Spleen (tissue), 11 donors: ENCODE measurements at regions not wholly inside any gene's neighbourhood (a gene's known extent, or its start where the extent isn't known, plus 50 kb on each side); places are given as distances from the start of the nearest gene placed in this dataset.

ENCODE experiments used
- DNase-seq: peaks from one replicate; pipeline ENCODE4 v3.0.0-alpha.2; 2020
- H3K27ac ChIP-seq, 8 donors: fragments of 200-600 bp; sonication (generic) in 7 of 8; 1 replicate in 4 of 8; 2 replicates in 4 of 8; pipeline versions ENCODE4 v1.5.0 to v1.8.0; 2016 to 2021; ENCODE audit warnings: inconsistent platforms in 4 of 8, mild to moderate bottlenecking in 4 of 8, moderate library complexity in 1 of 8
- H3K27me3 ChIP-seq, 7 donors: fragments of 200-600 bp; sonication (generic) in 6 of 7; replicated peaks in 1 of 7; 1 replicate in 4 of 7; 2 replicates in 3 of 7; pipeline versions ENCODE4 v1.5.0 to v1.8.0; 2016 to 2021; ENCODE audit warnings: inconsistent platforms in 3 of 7, mild to moderate bottlenecking in 1 of 7
- H3K36me3 ChIP-seq, 6 donors: fragments of 200-600 bp; sonication (generic) in 5 of 6; 1 replicate in 4 of 6; 2 replicates in 2 of 6; pipeline versions ENCODE4 v1.5.0 to v1.8.0; 2016 to 2021; ENCODE audit warnings: inconsistent platforms in 2 of 6
- H3K4me1 ChIP-seq, 6 donors: fragments of 200-600 bp; sonication (generic) in 5 of 6; 1 replicate in 3 of 6; 2 replicates in 3 of 6; pipeline versions ENCODE4 v1.5.0 to v1.8.0; 2016 to 2021; ENCODE audit warnings: inconsistent platforms in 3 of 6
- H3K4me3 ChIP-seq, 8 donors: fragments of 200-600 bp; sonication (generic) in 7 of 8; 1 replicate in 4 of 8; 2 replicates in 4 of 8; pipeline versions ENCODE4 v1.5.0 to v1.8.0; 2016 to 2021; ENCODE audit warnings: inconsistent platforms in 4 of 8, mild to moderate bottlenecking in 4 of 8, moderate library complexity in 2 of 8
- H3K9me3 ChIP-seq, 8 donors: fragments of 200-600 bp; sonication (generic) in 7 of 8; 1 replicate in 4 of 8; 2 replicates in 4 of 8; pipeline versions ENCODE4 v1.5.0 to v1.8.0; 2016 to 2021; ENCODE audit warnings: inconsistent platforms in 4 of 8
- CTCF ChIP-seq, 11 experiments: fragments of 200-600 bp in 7 of 11; fragments of 450-650 bp in 4 of 11; sonication (generic) in 4 of 11; IDR thresholded peaks in 8 of 11; conservative IDR thresholded peaks in 3 of 11; 1 replicate in 7 of 11; 2 replicates in 4 of 11; pipeline versions ENCODE4 v1.4.0 to v1.8.0; 2016 to 2021; ENCODE audit warnings: antibody characterized with exemption in 11 of 11, inconsistent platforms in 4 of 11, mild to moderate bottlenecking in 1 of 11
- POLR2A ChIP-seq, 3 donors: fragments of 450-650 bp; IDR thresholded peaks; one replicate each; pipeline ENCODE4 v1.5.1; 2017; ENCODE audit warnings: antibody characterized with exemption in 3 of 3, mild to moderate bottlenecking in 1 of 3
- POLR2AphosphoS5 ChIP-seq, 3 donors: sonication (generic); formaldehyde crosslinking; IDR thresholded peaks; one replicate each; pipeline ENCODE4 v1.5.1; 2017; ENCODE audit warnings: antibody characterized with exemption in 3 of 3
- WGBS, 5 donors: extraction: QIAGEN DNeasy Blood & Tissue Kit in 3 of 5; methylation state at CpG; one replicate each; pipeline versions ENCODE4 v1.1.5 to v1.1.7; 2013 to 2018; 5-methylcytosine and 5-hydroxymethylcytosine counted together
- intact Hi-C: fragments of 100-400 bp; cut with DNase I; formaldehyde crosslinking; loops from one replicate; pipeline ENCODE4 v1.15.0; 2023; ENCODE audit warnings: low total_unique reads
- donor health status: healthy with polysubstance abuse.
- donor health status: DM: no; HTN: no; CAD: no; lungs with moderate emphysema.
- donor health status: DM: no; HTN: no; CAD: no.
- donor health status: Bipolar disorder and iron deficiency.
- donor health status: healthy.
- donor health status: DM: no; HTN: no; CAD: no.
- donor health status: DM: yes; HTN: yes; CAD: no.

DNA sequence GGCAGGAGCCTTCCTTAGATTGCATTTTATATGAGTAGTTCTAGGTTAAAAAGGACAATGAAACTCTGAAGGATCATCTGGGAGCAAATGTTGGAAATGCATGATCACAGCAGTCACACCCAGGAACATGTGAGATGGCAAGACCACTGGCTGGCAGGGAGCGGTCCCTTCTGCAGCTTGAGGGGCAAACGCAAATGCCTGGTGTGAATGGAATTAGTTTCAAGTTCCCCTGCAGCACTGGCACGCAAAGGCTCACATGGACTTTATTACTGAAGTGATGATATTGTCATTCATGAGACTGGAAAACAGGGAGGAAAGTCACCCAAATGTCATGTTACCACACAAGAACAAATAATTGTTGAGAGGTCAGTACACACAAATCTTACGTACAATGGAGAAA lies 223.3 kb downstream of the FBXO15 start:
- 88 to 95% (median 92%) methylated on average over 4 of the region's 4 CpGs for WGBS, 5 donors
- H3K4me1 ChIP-seq: no peaks in the 10 kb centered on the region
- DNase-seq: no peak
- intact Hi-C loops: no loop called here
- no peaks in the 10 kb centered on the region for H3K9me3 ChIP-seq
- H3K27me3 ChIP-seq: peaks cover 0 to 3% (median 0%) of the 10 kb centered on the region in 7 donors
- H3K36me3 ChIP-seq: no peaks in the 10 kb centered on the region
- no peak overlapping the region for H3K4me3 ChIP-seq
- no peak overlapping the region for H3K27ac ChIP-seq
- TF ChIP-seq POLR2AphosphoS5 (IDR thresholded peaks at IDR 0.05): no peak

DNA sequence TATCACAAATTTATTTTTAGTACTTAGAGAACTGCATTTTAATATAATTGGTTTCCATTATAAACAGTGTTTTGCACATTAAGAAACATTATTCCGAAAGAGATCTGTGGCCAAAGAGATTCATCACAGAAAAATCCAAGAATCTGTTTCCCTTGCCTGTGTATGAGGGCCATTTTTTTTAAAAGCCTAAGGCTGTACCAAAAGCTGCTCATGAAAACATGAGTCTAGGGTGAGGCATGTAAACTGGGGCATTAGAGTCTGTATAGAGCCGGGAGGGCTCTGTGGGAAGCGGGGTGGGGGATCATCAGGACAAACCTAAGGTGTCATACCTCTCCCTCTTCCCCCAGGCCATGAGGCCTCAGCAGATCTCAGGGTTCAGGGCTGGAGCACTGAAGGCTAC lies 223.8 kb downstream of the FBXO15 start:
- Histone ChIP-seq H3K27me3 (peaks cover 0 to 3% (median 0%) of the 10 kb centered on the region in 7 donors), H3K36me3 (no peaks in the 10 kb centered on the region), H3K27ac (no peak overlapping the region), H3K4me1 (no peaks in the 10 kb centered on the region), H3K4me3 (no peak overlapping the region), H3K9me3 (no peaks in the 10 kb centered on the region)
- DNase-seq: no peak
- intact Hi-C loops: no loop called here
- 79 to 89% (median 88%) methylated on average over 3 of the region's 3 CpGs for WGBS, 5 donors
- TF ChIP-seq CTCF (IDR thresholded peaks at IDR 0.05 in 8 of 11, conservative IDR thresholded peaks at IDR 0.05 in 3 of 11) (no peak), POLR2A (IDR thresholded peaks at IDR 0.05) (no peak), POLR2AphosphoS5 (IDR thresholded peaks at IDR 0.05) (no peak)

- intact Hi-C loops: no loop called here
- Histone ChIP-seq H3K4me1 (no peaks in the 10 kb centered on the region), H3K36me3 (no peaks in the 10 kb centered on the region), H3K27ac (no peak overlapping the region), H3K4me3 (no peak overlapping the region), H3K9me3 (no peaks in the 10 kb centered on the region), H3K27me3 (peaks cover 0 to 3% (median 0%) of the 10 kb centered on the region in 7 donors)
- DNase-seq: no peak
- WGBS, 5 donors: 72 to 92% (median 78%) methylated on average over 2 of the region's 2 CpGs
- no peak for TF ChIP-seq POLR2AphosphoS5 (IDR thresholded peaks at IDR 0.05)
- TF ChIP-seq POLR2A (IDR thresholded peaks at IDR 0.05): no peak
Measured at GRCh38 chr18:73920033-73920432, 227.6 kb downstream of the FBXO15 start.

DNA sequence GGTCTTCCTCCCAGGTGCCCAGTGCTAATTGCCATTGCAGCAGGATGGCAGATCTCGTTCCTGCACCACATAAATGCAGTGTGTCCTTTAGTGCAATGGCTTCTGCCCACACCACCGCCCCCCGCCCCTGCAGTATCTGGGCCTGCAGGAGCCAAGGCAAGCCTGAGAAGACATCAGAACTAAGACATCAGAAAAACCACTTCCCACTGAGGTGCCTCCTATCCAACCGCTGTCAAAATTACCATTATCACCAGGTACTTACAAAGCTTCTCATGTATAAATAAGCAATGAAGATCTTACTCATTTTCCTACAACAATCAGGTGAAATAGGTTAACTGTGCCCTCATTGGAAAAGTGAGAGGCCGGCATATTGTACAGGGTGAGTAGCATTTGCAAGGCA lies 228.8 kb downstream of the FBXO15 start:
- intact Hi-C loops: no loop called here
- Histone ChIP-seq H3K9me3 (no peaks in the 10 kb centered on the region), H3K27me3 (peaks cover 0 to 3% (median 0%) of the 10 kb centered on the region in 7 donors), H3K36me3 (no peaks in the 10 kb centered on the region), H3K4me1 (no peaks in the 10 kb centered on the region), H3K27ac (no peak overlapping the region), H3K4me3 (no peak overlapping the region)
- DNase-seq: no peak
- TF ChIP-seq POLR2A (IDR thresholded peaks at IDR 0.05): no peak
- TF ChIP-seq POLR2AphosphoS5 (IDR thresholded peaks at IDR 0.05): no peak
- no peak for TF ChIP-seq CTCF (IDR thresholded peaks at IDR 0.05 in 8 of 11, conservative IDR thresholded peaks at IDR 0.05 in 3 of 11)
- 77 to 90% (median 81%) methylated on average over 5 of the region's 5 CpGs for WGBS, 5 donors

DNA sequence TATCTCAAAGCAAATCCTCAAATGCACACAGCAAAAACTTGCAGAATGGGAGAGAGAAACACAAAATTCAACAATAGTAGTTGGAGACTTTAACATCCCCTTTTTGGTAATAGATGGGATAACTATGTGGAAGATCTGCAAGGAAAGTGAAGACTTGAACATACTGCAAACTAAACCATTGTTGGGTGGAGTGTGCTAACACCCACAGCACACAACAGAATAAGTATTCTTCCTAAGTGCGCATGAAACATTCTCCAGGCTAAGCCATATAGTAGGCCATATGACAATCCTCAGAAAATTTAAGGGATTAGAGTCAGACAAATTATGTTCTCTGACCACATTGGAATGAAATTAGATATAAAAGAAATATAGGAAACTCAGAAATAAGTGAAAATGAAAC lies 230.6 kb downstream of the FBXO15 start:
- H3K36me3 ChIP-seq: no peaks in the 10 kb centered on the region
- H3K27me3 ChIP-seq: no peaks in the 10 kb centered on the region
- TF ChIP-seq CTCF (IDR thresholded peaks at IDR 0.05 in 8 of 11, conservative IDR thresholded peaks at IDR 0.05 in 3 of 11): no peak
- no peak for TF ChIP-seq POLR2AphosphoS5 (IDR thresholded peaks at IDR 0.05)
- no peak for TF ChIP-seq POLR2A (IDR thresholded peaks at IDR 0.05)
- H3K9me3 ChIP-seq: no peaks in the 10 kb centered on the region
- intact Hi-C loops: no loop called here
- WGBS, 5 donors: 93 to 100% (median 94%) methylated on average over 1 of the region's 1 CpG
- no peak overlapping the region for H3K4me3 ChIP-seq
- no peak overlapping the region for H3K27ac ChIP-seq
- no peaks in the 10 kb centered on the region for H3K4me1 ChIP-seq
- no peak for DNase-seq
